HG02642 (cell line): ENCODE measurements at regions not wholly inside any gene's neighbourhood (a gene's known extent, or its start where the extent isn't known, plus 50 kb on each side); places are given as distances from the start of the nearest gene placed in this dataset.
"Not testable (repeated sequence)": the region's sequence is repeated elsewhere in the genome, so short reads cannot be mapped to it uniquely, and the experiment has no call there.

Experiments
- ATAC-seq: cut with Tn5 transposase; IDR thresholded peaks from one replicate; pipeline ENCODE4 v1.9.1; 2021; ENCODE audit warnings: mild to moderate bottlenecking; ENCODE audit not compliant: unreplicated experiment, poor library complexity

DNA sequence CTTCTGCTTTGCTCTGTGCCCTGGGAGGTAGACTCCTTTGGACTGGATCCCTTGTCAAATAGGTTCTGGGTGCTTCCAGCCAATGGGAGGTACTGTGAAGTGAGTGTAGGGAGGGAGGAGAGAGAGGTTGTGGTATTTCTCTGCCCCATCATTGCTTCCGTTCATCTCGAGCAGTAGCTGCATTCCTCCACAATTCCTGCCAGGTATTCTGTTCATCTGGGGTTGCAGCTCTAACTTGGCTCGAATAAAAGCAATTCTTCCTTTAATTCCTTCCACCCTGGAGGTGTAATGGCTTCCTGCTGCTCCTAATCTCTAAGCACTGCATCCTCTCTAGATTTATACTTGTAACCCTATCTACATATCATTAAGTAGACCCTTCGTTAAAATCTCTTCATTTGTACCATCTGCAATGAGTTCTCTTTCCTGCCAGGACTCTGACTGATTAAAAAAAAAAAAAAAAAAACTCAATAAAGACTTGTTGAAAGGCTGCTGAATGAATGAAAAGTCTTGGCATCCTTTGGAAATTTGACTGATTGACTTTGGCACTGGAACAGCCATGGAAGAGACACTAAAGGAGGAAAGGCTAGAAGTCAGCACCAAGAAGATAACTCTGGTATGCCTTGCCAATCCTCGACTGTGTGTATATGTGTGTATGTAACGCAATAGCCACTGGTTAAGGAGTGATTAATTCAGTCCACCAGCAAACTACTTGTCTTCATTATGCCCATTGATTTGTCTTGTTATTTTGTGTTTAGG, 616.9 kb upstream of the SOX9 start:
- ATAC-seq: no peak

DNA sequence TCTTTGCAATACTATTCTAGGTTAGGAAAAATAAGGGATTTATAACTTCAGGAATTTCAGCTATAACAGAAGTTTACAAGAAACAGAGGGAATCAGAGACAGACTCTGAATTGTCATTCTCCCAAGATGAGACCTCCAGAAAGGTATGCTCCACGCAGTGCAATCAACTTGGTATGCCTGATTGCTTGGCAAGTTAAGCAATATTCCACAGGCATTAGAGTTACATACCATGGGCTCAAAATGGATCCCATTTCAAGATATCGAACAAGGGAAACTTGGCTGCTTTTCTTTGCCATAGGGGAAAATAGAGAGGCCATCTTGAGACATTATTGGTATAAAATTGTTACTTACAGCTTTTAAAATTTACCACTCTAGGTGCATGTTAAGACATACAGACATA, 615.6 kb upstream of the SOX9 start:
- ATAC-seq: no peak

DNA sequence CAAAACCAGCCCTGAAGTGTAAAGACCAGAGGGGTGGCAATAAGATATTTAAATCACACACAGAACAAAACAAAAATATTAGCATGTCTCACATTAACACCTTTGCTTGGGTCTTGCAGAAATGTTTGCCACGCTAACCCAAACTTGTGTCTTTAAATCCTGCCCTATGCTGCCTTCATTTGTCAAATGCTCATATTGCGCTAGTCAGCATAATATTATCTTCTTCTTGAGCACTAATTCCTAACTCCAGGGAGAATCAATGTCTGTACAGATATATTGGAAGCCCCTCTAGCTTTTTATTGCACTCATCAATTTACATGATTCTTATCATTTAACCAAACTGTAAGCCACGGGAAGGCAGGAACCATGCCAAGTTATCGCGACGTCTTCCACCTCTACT, 614.8 kb upstream of the SOX9 start:
- no peak for ATAC-seq

DNA sequence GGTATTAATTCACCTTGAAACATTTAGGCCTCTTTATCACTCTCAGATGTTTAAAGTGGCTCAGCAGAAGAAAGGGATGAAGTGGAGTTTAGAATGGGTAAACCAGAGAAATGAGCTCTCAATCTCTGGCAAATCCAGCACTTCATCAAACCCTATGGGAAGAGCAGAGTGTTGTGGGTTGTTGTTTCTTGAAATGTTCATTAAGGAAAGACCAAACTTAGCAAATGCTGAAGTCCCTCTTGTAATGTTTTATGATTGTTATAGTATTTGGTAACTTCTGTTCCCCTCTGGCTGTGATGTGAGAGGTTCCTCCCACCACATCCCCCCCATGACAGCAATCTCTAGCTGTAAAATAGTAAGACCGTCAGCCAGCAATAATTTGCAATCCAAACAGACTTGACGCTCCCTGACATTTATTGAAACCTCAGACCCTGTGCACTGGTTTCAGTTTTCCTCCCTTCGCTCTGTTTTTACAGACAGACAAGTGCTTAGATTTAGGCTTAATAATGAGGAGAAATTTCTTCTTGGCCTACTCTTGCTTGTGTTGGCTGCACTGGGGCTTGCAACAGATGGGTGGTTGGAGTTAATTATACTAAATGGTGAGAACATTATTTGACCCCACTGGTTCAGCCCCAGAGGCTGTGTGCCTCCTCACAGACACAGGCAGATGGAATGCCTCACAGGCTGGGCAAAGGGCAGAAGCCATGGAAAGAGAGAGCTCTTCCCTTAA, 609.4 kb upstream of the SOX9 start:
- ATAC-seq: no peak

DNA sequence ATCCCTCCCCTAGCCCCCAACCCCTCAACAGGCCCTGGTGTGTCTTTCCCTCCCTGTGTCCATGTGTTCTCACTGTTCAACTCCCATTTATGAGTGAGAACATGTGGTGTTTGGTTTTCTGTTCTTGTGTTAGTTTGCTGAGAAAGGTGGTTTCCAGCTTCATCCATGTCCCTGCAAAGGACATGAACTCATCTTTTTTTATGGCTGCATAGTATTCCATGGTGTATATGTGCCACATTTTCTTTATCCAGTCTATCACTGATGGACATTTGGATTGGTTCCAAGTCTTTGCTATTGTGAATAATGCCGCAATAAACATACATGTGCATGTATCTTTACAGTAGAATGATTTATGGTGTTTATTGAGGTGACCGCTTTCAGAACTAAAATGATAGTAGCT, 607.1 kb upstream of the SOX9 start:
- ATAC-seq: not testable (repeated sequence)

DNA sequence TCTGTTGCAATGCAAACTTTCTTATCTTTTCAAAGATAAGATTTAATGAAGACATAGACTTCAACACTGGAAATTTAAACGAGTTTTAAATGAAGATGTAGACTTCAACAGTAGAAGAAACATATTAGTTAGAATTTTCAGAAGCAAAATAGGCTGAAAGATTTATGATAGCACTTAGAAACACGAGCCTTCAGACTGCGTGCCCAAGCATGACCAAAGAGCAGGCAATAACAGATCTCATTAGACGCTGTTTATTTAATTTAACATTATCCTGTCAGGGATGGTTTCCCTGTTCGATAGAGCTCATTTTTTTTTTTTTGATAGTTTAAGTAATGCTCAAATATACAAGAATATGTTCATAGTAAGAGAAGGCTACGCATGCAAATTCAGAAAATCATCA, 604.7 kb upstream of the SOX9 start:
- ATAC-seq: no peak

DNA sequence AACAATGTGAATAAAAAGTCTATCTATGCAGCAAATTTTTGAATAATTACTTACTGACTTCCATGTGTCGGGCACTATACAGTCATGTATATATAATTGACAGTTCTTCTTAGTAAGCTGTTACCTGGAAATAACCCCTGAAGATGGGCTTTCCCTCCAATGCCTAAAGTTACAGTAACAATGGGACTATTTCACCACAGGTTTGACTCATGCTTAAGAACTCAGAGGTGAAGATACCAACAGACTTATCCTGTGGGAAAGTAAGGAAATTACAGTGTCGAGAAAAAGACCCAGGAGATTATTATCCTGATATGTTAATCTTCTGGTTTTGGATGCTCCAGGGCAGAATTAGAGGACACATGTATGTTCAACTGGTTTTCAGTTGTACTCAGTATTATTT, 601.5 kb upstream of the SOX9 start:
- no peak for ATAC-seq

DNA sequence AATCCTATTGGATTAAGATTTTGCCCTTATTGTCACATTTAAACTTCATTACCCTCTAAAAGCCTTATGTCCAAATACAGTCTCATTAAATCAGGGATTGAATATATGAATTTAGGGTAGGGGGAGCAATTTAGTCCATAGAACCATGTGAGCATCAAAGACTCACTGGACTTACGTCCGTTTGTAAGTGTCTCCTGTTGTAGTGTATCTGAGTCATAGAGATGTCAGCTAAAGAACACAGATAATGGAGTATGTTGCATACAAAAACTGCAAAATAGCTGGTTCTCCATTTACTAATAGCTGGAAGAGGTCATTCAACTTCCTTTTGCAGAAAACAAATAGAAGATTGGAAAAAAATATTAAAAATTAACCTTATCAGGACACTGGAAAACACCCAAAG, 599.1 kb upstream of the SOX9 start:
- ATAC-seq: no peak

DNA sequence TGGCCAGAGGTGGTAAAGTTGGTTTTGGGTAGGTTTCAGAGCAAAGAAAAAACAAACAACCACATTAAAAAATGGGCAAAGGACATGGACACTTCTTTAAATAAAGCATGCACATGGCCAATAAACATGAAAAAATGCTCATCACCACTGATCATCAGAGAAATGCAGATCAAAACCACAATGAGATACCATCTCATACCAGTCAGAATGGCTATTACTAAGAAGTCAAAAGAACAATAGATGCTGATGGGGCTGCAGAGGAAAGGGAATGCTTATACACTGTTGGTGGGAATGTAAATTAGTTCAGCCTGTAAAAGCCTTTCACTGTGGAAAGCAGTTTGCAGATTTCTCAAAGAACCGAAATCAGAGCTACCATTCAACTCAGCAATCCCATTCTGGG, 598.4 kb upstream of the SOX9 start:
- ATAC-seq: no peak

DNA sequence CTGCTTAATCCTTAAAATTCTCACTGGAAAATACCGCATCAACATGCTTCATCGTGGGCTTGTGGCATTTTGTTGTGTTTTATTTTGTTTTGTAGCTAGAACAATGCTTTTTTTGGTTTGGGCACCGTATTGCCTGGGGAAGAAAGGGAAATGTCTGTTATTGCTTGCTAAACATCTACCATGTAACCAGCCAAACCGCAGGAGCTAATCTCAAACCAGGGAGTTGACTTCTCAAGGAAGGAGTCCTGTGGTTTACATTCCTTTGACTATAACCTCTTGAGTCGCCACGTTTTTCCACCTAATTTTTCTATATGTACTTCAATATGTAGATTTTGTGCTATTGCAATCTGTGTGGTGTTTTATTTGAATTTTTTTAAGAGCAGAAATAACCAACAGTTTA, 593.5 kb upstream of the SOX9 start:
- ATAC-seq: no peak

DNA sequence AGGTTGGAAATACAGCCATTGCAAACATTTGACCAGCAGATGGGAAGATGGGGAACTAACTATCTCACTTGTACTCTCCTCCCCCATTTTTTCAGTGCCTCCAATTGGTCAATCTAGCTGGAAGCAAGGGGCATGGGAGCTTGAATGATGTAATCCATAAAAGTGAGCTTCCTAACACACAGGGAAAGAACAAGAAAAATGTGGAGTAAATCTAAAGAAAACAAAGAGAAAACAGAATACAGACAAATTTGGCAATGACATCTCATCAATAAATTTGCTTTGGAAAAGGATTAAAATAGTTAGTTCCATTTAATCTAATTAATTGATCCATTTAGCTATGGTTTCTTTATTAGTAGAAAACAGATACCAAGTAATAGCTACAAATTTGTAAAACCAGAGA, 592.6 kb upstream of the SOX9 start:
- no peak for ATAC-seq

DNA sequence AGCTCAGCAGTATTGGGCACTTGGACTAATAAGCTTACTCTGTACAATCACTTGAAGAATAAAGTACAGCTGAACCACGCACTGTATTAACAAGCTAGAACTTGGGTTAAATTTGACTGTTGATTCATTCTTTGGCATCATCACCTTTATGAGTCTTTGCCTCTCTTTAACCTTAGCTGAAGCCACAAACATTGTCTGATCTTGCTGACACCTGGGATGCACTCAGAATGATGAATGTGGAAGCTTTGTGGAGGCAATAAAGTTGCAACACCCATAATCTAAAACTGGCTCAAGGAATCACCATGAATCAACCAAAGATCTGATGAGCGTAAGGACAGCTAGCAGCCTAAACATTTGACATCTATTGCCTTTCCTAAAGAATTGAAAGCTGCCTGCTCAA, 590.6 kb upstream of the SOX9 start:
- no peak for ATAC-seq

DNA sequence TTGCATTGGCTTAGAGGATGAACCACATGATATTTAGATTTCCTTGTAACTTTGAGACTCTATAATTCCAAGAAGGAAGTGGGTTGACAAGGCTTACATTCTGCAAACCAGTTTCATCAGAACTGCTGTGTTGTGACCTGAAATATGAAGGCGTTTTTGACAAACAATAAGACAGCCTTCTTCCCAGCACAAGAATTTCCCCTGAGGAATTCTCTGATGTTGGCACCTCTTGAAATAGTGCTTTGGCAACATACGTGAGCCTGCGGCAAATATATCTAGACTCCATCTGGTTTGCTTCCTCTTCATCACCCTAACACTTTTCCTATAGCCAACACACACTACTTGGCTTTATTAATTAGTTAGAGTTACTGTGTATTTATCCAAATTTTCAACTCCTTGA, 585.5 kb upstream of the SOX9 start:
- no peak for ATAC-seq

DNA sequence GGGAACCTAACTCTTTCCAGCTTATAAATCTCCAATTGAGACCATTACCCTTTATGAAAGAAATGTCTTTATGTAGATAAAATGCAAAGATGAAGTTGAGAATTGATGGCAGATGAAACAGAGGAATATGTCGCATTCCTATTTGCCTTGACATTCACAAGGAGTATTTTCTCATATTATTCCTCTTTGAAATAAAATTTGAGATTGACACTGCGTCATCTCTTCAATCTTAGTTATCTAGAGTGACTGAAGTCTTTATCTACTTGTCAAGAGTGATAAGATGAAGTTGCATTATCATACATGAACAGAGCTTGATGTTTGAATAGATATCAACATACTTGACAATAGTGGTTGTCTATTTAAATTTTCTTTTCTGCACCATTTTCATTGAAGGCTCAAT, 574.4 kb upstream of the SOX9 start:
- ATAC-seq: no peak

DNA sequence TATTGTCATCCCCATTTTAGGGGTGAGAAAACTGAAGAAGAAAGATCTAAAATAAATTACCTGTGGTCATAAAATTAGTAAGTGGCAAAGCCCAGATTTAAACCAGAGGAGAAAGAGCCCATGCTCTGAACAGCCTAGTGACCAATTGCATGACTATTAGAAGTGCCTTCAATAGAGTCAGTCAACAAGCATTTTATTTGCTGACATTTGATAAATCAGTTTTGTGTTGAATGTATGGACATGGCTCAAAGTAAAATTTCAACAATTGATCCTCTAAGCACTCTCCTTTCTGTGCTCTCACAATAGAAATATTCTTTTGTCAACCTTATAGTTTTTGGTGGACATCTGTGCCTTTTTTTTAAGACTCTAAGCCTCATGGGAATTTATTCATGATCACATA, 572.9 kb upstream of the SOX9 start:
- no peak for ATAC-seq

DNA sequence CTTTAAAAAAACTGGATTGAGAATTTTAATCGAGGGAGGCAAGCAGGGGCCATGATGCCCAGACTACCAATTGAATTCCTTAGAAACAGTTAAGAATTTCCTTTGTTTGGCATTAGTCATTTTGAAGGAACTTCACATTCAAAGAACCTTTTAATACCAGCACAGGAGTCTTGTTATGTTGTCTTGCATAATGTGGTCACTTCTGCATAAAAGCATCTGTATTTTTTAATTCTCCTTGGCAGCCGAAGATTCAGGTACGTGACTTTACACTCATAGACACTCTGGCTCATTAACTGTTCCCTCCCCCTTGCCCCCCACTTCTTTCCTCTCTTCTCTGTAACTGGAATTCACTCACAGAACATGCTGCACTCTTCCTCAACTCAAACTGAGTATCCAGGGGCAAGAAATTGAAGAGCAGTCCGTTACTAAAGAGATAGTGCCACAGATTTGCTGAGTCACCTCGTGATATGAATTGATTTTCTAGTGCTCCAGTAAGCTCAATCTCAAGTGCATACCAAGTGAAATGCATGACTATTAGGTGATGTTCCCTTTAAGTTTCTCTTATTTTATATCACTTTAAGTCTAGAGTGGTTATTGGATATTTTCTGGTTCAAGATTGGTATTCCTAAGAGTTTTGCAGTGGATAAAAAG, 572.2 kb upstream of the SOX9 start:
- ATAC-seq: no peak

DNA sequence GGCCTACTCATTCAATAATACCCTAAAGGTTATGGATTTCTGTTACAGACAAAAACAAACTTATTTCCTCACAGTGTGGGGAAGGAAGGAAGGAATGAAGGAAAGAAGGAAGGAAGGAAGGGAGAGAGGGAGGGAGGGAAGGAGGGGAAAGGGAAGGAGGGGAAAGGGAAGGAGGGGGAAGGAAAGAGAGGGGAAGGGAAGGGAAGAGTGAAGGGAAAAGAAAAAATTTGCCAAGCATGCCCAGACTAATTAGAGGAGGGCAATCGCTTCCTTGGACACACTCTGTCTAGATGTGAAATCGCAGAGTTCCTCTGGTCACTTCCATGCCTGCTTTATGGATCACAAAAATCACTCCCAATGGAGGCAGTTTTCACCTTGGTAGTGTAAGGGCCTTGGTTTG, 570.1 kb upstream of the SOX9 start:
- ATAC-seq: no peak

DNA sequence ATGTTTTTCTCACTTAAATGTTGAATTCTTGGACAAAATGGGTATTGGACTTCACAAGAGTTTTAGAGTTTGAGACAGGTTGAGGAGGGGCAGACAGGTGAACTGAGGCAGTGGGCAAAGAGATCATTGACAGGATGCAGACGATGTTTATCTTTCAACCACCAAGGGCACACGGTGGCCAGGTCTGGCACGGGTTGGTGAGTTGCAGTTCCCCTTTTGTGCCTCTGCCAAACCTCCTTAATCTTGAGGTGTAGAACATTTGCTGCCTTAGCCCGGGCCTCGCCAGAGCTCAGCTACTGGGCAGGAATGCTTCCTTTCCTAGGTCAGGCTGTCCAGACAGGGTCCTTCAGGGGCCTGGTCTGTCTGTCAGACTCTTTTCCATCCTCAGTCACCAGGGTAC, 567.4 kb upstream of the SOX9 start:
- ATAC-seq: no peak

DNA sequence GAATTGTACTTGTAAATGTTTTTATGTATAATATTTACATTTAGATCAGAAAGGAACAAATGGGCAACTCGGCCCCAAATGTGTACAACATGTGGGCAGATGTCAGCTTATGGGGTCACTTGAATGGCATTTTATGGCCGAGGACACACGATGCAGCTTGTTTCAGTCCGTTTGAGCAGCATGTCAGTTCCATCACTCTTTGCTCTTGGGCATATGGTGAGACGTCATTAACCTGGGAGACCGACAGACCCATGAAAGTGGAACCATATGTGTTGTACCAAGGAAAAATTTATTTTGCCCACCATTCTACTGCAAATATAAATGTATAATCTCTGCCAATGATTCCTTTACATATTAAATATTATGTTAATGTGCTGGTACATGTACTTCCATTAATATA, 561.9 kb upstream of the SOX9 start:
- ATAC-seq: no peak

DNA sequence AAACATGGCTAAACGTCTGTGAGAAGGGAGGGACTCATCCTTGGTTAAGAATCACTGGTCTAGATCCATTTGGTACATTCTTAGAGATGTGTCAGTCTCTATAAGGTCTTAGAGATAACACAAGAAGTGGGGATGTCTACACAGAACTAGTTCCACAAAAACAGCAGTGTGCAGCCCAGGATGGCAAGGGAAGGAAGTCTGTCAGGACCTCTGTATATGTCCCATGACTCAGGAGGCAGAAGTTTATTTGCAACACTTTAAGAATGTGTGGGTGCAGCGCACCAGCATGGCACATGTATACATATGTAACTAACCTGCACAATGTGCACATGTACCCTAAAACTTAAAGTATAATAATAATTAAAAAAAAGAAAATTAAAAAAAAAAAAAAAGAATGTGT, 548.5 kb upstream of the SOX9 start:
- no peak for ATAC-seq

DNA sequence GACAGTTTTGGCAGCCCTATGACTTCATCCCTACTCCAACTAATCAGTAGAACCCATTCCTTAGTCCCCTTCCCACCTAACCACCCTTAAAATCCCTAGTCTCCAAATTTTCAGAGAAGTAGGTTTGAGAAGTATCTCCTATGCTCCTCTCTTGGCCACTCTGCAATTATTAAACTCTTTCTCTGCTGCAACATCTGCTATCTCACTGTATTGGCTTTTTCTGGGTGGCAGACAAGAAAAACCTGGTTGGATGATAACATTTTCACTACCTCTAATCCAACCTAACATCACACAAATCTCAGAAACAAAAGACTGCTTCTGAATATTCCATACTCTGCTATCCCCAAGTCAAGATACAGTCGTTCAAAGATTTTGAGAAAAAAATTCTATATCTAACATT, 542.4 kb upstream of the SOX9 start:
- ATAC-seq: no peak

DNA sequence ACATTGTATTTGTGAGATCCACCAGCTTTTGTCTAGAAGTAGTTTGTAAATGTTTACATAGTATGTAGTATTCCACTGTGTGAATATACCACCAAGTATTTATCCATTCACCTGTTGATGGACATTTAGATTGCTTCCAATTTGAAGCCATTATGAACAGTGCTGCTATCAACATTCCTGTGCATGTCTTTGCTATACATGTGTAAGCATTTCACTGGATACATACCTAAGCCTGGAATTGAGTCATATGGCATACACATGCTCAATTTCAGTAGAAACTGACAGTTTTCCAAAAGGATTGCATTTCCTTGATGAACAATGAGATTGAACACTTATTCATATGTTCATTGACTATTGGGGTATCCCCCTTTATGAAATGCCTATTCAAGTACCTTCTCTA, 540.6 kb upstream of the SOX9 start:
- ATAC-seq: no peak
